SU-DHL-6 (cell line): ENCODE measurements at regions not wholly inside any gene's neighbourhood (a gene's known extent, or its start where the extent isn't known, plus 50 kb on each side); places are given as distances from the start of the nearest gene placed in this dataset.

Experiments
- H2AFZ ChIP-seq: fragments of 200-600 bp; sonication (generic); 2 replicates; pipeline ENCODE4 v1.6.1; 2014; ENCODE audit warnings: low read depth, mild to moderate bottlenecking, moderate library complexity, mixed read lengths, antibody characterized with exemption, low read length; ENCODE audit not compliant: severe bottlenecking
- H3F3A ChIP-seq: fragments of 200-600 bp; shearing (Covaris generic); 2 replicates; pipeline ENCODE4 v1.6.0; 2016; ENCODE audit warnings: antibody characterized with exemption, mild to moderate bottlenecking; ENCODE audit not compliant: insufficient read depth
- H3K27ac ChIP-seq: fragments of 200-600 bp; sonication (generic); 2 replicates; pipeline ENCODE4 v1.5.1; 2016; ENCODE audit warnings: low read depth, mild to moderate bottlenecking, low read length, moderate library complexity, mixed read lengths
- H3K27me3 ChIP-seq: fragments of 200-600 bp; sonication (generic), shearing (Covaris generic); 2 replicates; pipeline ENCODE4 v1.6.0; 2014; ENCODE audit warnings: mild to moderate bottlenecking, low read length
- H3K36me3 ChIP-seq: fragments of 200-600 bp; sonication (generic); 2 replicates; pipeline ENCODE4 v1.6.1; 2014; ENCODE audit warnings: mild to moderate bottlenecking, low read length, mixed read lengths
- H3K4me2 ChIP-seq: fragments of 300-600, 200-600 bp; shearing (Covaris generic), sonication (generic); 2 replicates; pipeline ENCODE4 v1.6.0; 2014; ENCODE audit warnings: low read length, low read depth, mild to moderate bottlenecking; ENCODE audit not compliant: poor library complexity, severe bottlenecking
- H3K4me3 ChIP-seq: fragments of 200-600 bp; sonication (generic); 2 replicates; pipeline ENCODE4 v1.5.1; 2014; ENCODE audit warnings: antibody characterized with exemption, low read length, mild to moderate bottlenecking, mixed read lengths; ENCODE audit not compliant: insufficient read depth, poor library complexity, severe bottlenecking
- H3K79me2 ChIP-seq: fragments of 200-600 bp; sonication (generic); 2 replicates; pipeline ENCODE4 v1.6.1; 2014; ENCODE audit warnings: mild to moderate bottlenecking, low read length, moderate library complexity; ENCODE audit not compliant: insufficient read depth
- H3K9ac ChIP-seq: fragments of 200-600 bp; sonication (generic); 2 replicates; pipeline ENCODE4 v1.7.0; 2014; ENCODE audit warnings: mild to moderate bottlenecking, low read length
- H3K9me2 ChIP-seq: fragments of 200-600 bp; sonication (generic); replicated peaks from 2 replicates; pipeline ENCODE4 v1.6.1; 2014; ENCODE audit warnings: low read length; ENCODE audit not compliant: insufficient read depth
- H3K9me3 ChIP-seq: fragments of 200-600 bp; sonication (generic); 2 replicates; pipeline ENCODE4 v1.6.1; 2014; ENCODE audit warnings: low read length, mixed read lengths; ENCODE audit not compliant: insufficient read depth
- H4K20me1 ChIP-seq: fragments of 200-600 bp; sonication (generic); 2 replicates; pipeline ENCODE4 v1.6.1; 2014; ENCODE audit warnings: low read depth, mild to moderate bottlenecking, antibody characterized with exemption, low read length, moderate library complexity, mixed read lengths
- CTCF ChIP-seq: fragments of 200-600 bp; sonication (generic); IDR thresholded peaks from one replicate; pipeline ENCODE4 v1.5.1; 2017; ENCODE audit warnings: antibody characterized with exemption, mild to moderate bottlenecking, low read length, moderate library complexity; ENCODE audit not compliant: insufficient read depth, poor library complexity, severe bottlenecking
- EZH2phosphoT487 ChIP-seq: fragments of 200-600 bp; sonication (generic), shearing (Covaris generic); conservative IDR thresholded peaks from 2 replicates; pipeline ENCODE4 v1.6.1; 2018; ENCODE audit warnings: mild to moderate bottlenecking, antibody characterized with exemption, low read length, moderate library complexity, mixed read lengths

DNA sequence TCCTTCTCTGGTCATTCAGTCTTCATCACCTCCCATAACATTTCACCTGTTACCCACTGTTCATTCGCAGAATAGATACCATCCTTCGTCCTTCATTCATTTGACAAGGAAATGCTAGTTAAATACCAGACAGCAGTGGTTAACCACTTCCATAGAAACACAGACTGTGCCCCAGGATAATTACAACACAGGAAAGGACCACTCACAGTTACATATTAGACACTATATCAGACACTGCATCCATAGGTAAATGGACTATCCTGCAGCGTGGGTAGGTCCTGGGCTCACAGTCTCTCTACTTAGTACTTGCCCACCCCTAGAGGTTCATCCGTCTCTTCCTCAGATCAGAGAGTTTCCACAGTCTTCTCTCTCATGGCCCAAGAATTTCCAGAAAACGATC is 1044.6 kb downstream of the VRK1 start:
- Histone ChIP-seq H3K9ac (no peak overlapping the region), H2AFZ (no peak overlapping the region), H3K4me3 (no peak overlapping the region), H3K27me3 (no peaks in the 10 kb centered on the region), H3K36me3 (no peaks in the 10 kb centered on the region), H3K79me2 (no peaks in the 10 kb centered on the region), H3K4me2 (no peak overlapping the region), H3K27ac (no peak overlapping the region), H4K20me1 (no peaks in the 10 kb centered on the region), H3K9me2 (no peaks in the 10 kb centered on the region), H3K9me3 (no peaks in the 10 kb centered on the region), H3F3A (no peaks in the 10 kb centered on the region)
- TF ChIP-seq CTCF (no peak), EZH2phosphoT487 (no peak)

- Histone ChIP-seq H3K4me3 (no peak overlapping the region), H2AFZ (no peak overlapping the region), H3K9me2 (no peaks in the 10 kb centered on the region), H3K4me2 (no peak overlapping the region), H3K9me3 (no peaks in the 10 kb centered on the region), H3K79me2 (no peaks in the 10 kb centered on the region), H3K27ac (no peak overlapping the region), H3K36me3 (no peaks in the 10 kb centered on the region), H3K27me3 (no peaks in the 10 kb centered on the region), H4K20me1 (no peaks in the 10 kb centered on the region), H3F3A (no peaks in the 10 kb centered on the region), H3K9ac (no peak overlapping the region)
- TF ChIP-seq CTCF (no peak), EZH2phosphoT487 (no peak)
Measured at GRCh38 chr14:97843066-97843465, 1045.9 kb downstream of the VRK1 start.

- Histone ChIP-seq H3K27ac (no peak overlapping the region), H3K4me3 (no peak overlapping the region), H3K36me3 (no peaks in the 10 kb centered on the region), H3K9ac (no peak overlapping the region), H3K79me2 (no peaks in the 10 kb centered on the region), H3K9me2 (no peaks in the 10 kb centered on the region), H4K20me1 (no peaks in the 10 kb centered on the region), H3K9me3 (no peaks in the 10 kb centered on the region), H3K4me2 (no peak overlapping the region), H3F3A (no peaks in the 10 kb centered on the region), H3K27me3 (no peaks in the 10 kb centered on the region), H2AFZ (no peak overlapping the region)
- TF ChIP-seq CTCF (no peak), EZH2phosphoT487 (no peak)
Measured at GRCh38 chr14:97844042-97844441, 1046.9 kb downstream of the VRK1 start.

- Histone ChIP-seq H3K27ac (no peak overlapping the region), H3K4me2 (no peak overlapping the region), H4K20me1 (no peaks in the 10 kb centered on the region)
Measured at GRCh38 chr14:97846156-97846555, 1049.0 kb downstream of the VRK1 start.

More at GRCh38 chr14:97846156-97846555, 1049.0 kb downstream of the VRK1 start:
- Histone ChIP-seq H3K79me2 (no peaks in the 10 kb centered on the region), H3K9me2 (no peaks in the 10 kb centered on the region), H3K4me3 (no peak overlapping the region), H3K36me3 (no peaks in the 10 kb centered on the region), H3F3A (no peaks in the 10 kb centered on the region), H2AFZ (no peak overlapping the region), H3K27me3 (no peaks in the 10 kb centered on the region), H3K9ac (no peak overlapping the region), H3K9me3 (no peaks in the 10 kb centered on the region)
- TF ChIP-seq EZH2phosphoT487 (no peak), CTCF (no peak)
